ENCODE measurements at regions not wholly inside any gene's neighbourhood (a gene's known extent, or its start where the extent isn't known, plus 50 kb on each side); places are given as distances from the start of the nearest gene placed in this dataset.

DNA sequence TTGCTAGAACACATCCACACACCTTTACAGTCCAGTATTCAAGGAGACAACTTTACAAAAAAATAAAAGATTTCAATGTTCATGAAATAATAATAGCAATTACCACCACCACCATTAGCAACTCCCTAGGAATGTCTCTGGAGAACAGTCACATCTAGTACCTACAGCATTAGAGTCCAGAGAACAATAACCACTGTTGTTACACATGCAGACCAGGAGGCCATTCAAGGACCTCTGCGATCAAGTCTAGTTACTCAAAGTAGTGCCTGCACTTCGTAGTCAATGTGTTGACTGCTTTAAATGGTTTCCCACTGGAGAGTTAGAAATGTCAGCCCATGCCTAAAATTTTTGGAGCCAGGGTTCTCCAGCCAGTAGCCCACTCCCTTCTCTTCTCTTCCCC, 244.4 kb downstream of the DEPDC1B start:
- no peaks in the 10 kb centered on the region for H3K27me3 ChIP-seq (ENCODE audit: control insufficient read depth, insufficient read depth, low read length)
- BruUV-seq (replicated peaks), result no TSS peak
- H2AK9ac ChIP-seq (replicated peaks; ENCODE audit: low read depth, low read length, poor library complexity), result no peak overlapping the region
- H2BK5ac ChIP-seq (ENCODE audit: low read depth, low read length, poor library complexity, severe bottlenecking), result no peak overlapping the region
- H3K4ac ChIP-seq (ENCODE audit: low read depth, low read length), result no peak overlapping the region
- no peak overlapping the region for H3K14ac ChIP-seq (replicated peaks; ENCODE audit: low read depth, low read length)
- POLR2A ChIA-PET (ENCODE audit: unreplicated experiment), result no interaction called here
- no peak overlapping the region for H4K5ac ChIP-seq (ENCODE audit: low read depth, low read length)
- no peaks in the 10 kb centered on the region for H3K79me1 ChIP-seq (ENCODE audit: low read depth in 1 of 2, low read length in 2 of 2)
- H3K4me3 ChIP-seq (ENCODE audit: insufficient read depth, low read depth, low read length), result no peak overlapping the region
- no peak overlapping the region for H3K18ac ChIP-seq (ENCODE audit: low read depth, low read length)
- no peaks in the 10 kb centered on the region for H4K20me1 ChIP-seq (ENCODE audit: insufficient read depth, low read length)
- H2BK120ac ChIP-seq (ENCODE audit: low read depth, low read length), result no peak overlapping the region
- H2AK5ac ChIP-seq (ENCODE audit: low read depth, low read length), result no peak overlapping the region
- H3K9me3 ChIP-seq (ENCODE audit: control insufficient read depth, insufficient read depth, low read length), result no peaks in the 10 kb centered on the region
- no peak overlapping the region for H4K8ac ChIP-seq (ENCODE audit: low read depth in 2 of 2, low read length in 2 of 2)
- H3K9me1 ChIP-seq (ENCODE audit: insufficient read depth, low read length), result no peaks in the 10 kb centered on the region
- in situ Hi-C loops (cut with MboI; ENCODE audit: low sequenced_read_pairs), result no loop called here
- CTCF ChIA-PET, result no interaction called here
- no peaks in the 10 kb centered on the region for H3K4me1 ChIP-seq (ENCODE audit: control insufficient read depth, insufficient read depth, low read length)
- no peak overlapping the region for H3K9ac ChIP-seq (ENCODE audit: low read depth, low read length)
- no peak overlapping the region for H3K4me2 ChIP-seq (ENCODE audit: low read depth, low read length)
- H3K36me3 ChIP-seq (ENCODE audit: control insufficient read depth, insufficient read depth, low read length), result no peaks in the 10 kb centered on the region
- no peak overlapping the region for H3K56ac ChIP-seq (ENCODE audit: extremely low read depth, insufficient read depth, low read length)
- no peak overlapping the region for H2AFZ ChIP-seq (replicated peaks; ENCODE audit: low read length, poor library complexity)
- H4K91ac ChIP-seq (ENCODE audit: insufficient read depth, low read depth, low read length), result no peak overlapping the region
- H2BK15ac ChIP-seq (ENCODE audit: low read depth, low read length), result no peak overlapping the region
- DNase-seq (no peak), ATAC-seq (ENCODE audit: low read depth) (no peak)
- dilution Hi-C loops (cut with HindIII; ENCODE audit: low sequenced_read_pairs, unreplicated experiment), result no loop called here
- no peak overlapping the region for H3K27ac ChIP-seq (ENCODE audit: insufficient read depth, low read length)
- H3K23ac ChIP-seq (ENCODE audit: low read depth, low read length), result no peak overlapping the region
- TF ChIP-seq RFX5 (IDR thresholded peaks at IDR 0.05; ENCODE audit: low read depth, low read length), result no peak
- TF ChIP-seq, protein P1, sequence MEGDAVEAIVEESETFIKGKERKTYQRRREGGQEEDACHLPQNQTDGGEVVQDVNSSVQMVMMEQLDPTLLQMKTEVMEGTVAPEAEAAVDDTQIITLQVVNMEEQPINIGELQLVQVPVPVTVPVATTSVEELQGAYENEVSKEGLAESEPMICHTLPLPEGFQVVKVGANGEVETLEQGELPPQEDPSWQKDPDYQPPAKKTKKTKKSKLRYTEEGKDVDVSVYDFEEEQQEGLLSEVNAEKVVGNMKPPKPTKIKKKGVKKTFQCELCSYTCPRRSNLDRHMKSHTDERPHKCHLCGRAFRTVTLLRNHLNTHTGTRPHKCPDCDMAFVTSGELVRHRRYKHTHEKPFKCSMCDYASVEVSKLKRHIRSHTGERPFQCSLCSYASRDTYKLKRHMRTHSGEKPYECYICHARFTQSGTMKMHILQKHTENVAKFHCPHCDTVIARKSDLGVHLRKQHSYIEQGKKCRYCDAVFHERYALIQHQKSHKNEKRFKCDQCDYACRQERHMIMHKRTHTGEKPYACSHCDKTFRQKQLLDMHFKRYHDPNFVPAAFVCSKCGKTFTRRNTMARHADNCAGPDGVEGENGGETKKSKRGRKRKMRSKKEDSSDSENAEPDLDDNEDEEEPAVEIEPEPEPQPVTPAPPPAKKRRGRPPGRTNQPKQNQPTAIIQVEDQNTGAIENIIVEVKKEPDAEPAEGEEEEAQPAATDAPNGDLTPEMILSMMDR (conservative IDR thresholded peaks at IDR 0.05; ENCODE audit: low read depth, low read length), result no peak
- TF ChIP-seq FOS (IDR thresholded peaks at IDR 0.05; ENCODE audit: low read depth, low read length), result no peak
- TF ChIP-seq MAFK (IDR thresholded peaks at IDR 0.05; ENCODE audit: low read depth, low read length), result no peak
- no peak for TF ChIP-seq POLR2A (IDR thresholded peaks at IDR 0.05; ENCODE audit: low read depth, low read length)
- TF ChIP-seq SMC3 (IDR thresholded peaks at IDR 0.05; ENCODE audit: low read depth, low read length), result no peak
- TF ChIP-seq RCOR1 (IDR thresholded peaks at IDR 0.05; ENCODE audit: insufficient replicate concordance, low read length), result no peak
- no peak for TF ChIP-seq BHLHE40 (IDR thresholded peaks at IDR 0.05; ENCODE audit: low read depth, low read length)
- no peak for TF ChIP-seq MAZ (IDR thresholded peaks at IDR 0.05; ENCODE audit: borderline replicate concordance, low read depth, low read length)
- TF ChIP-seq RAD21 (IDR thresholded peaks at IDR 0.05; ENCODE audit: low read length), result no peak
- TF ChIP-seq NFE2L2 (IDR thresholded peaks at IDR 0.05; ENCODE audit: low read depth, low read length), result no peak
- TF ChIP-seq CHD1 (IDR thresholded peaks at IDR 0.05; ENCODE audit: low read depth, low read length), result no peak
- TF ChIP-seq, protein P2, sequence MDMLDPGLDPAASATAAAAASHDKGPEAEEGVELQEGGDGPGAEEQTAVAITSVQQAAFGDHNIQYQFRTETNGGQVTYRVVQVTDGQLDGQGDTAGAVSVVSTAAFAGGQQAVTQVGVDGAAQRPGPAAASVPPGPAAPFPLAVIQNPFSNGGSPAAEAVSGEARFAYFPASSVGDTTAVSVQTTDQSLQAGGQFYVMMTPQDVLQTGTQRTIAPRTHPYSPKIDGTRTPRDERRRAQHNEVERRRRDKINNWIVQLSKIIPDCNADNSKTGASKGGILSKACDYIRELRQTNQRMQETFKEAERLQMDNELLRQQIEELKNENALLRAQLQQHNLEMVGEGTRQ (IDR thresholded peaks at IDR 0.05; ENCODE audit: low read depth, low read length), result no peak
- TF ChIP-seq, protein P3, sequence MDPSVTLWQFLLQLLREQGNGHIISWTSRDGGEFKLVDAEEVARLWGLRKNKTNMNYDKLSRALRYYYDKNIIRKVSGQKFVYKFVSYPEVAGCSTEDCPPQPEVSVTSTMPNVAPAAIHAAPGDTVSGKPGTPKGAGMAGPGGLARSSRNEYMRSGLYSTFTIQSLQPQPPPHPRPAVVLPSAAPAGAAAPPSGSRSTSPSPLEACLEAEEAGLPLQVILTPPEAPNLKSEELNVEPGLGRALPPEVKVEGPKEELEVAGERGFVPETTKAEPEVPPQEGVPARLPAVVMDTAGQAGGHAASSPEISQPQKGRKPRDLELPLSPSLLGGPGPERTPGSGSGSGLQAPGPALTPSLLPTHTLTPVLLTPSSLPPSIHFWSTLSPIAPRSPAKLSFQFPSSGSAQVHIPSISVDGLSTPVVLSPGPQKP (IDR thresholded peaks at IDR 0.05; ENCODE audit: borderline replicate concordance, low read depth, low read length), result no peak
- no peak for TF ChIP-seq CEBPB (IDR thresholded peaks at IDR 0.05; ENCODE audit: low read depth, low read length)
- no peak for TF ChIP-seq MXI1 (IDR thresholded peaks at IDR 0.05; ENCODE audit: borderline replicate concordance, low read depth, low read length)
- H2BK20ac ChIP-seq (ENCODE audit: low read depth, low read length), result no peak overlapping the region
- intact Hi-C loops (cut with micrococcal nuclease), result no loop called here
- 60% methylated on average over 2 of the region's 2 CpGs; no CpG with 5 or more reads in 1 of the 2 experiments for WGBS, 2 experiments (ENCODE audit: extremely low coverage in 2 of 2, insufficient read length in 1 of 2)
